Lung microvascular endothelial cell (primary cell): ENCODE measurements at regions not wholly inside any gene's neighbourhood (a gene's known extent, or its start where the extent isn't known, plus 50 kb on each side); places are given as distances from the start of the nearest gene placed in this dataset.

Source experiments
- DNase-seq, 2 donors: peaks; one replicate each; pipeline versions ENCODE4 v3.0.0 to v3.0.0-alpha.2; 2010; ENCODE audit warnings: low read depth in 2 of 2

GRCh38 chr4:111847296-111848008 is 297.8 kb upstream of the FAM241A start:
- peak in 1 of 2 donors; percentile 4 for DNase-seq

GRCh38 chr4:111849746-111850284 is 295.4 kb upstream of the FAM241A start:
- DNase-seq: no peak

GRCh38 chr4:111854494-111855087 is 290.7 kb upstream of the FAM241A start:
- DNase-seq: peak; percentile 40 to 48

GRCh38 chr4:111855308-111855707 is 289.9 kb upstream of the FAM241A start:
- DNase-seq: no peak

- DNase-seq: no peak
These were observed 281.2 kb upstream of the FAM241A start for GRCh38 chr4:111864066-111864465.

- DNase-seq: no peak
These were observed 275.9 kb upstream of the FAM241A start for GRCh38 chr4:111869339-111869738.

GRCh38 chr4:111871802-111872201 is 273.5 kb upstream of the FAM241A start:
- DNase-seq: no peak

GRCh38 chr4:111873801-111874200 is 271.5 kb upstream of the FAM241A start:
- no peak for DNase-seq

GRCh38 chr4:111879539-111879938 is 265.7 kb upstream of the FAM241A start:
- no peak for DNase-seq

- DNase-seq: no peak
These were observed 265.1 kb upstream of the FAM241A start for GRCh38 chr4:111880116-111880515.

- DNase-seq: no peak
These were observed 261.7 kb upstream of the FAM241A start for GRCh38 chr4:111883557-111883999.

GRCh38 chr4:111890412-111890811 is 254.8 kb upstream of the FAM241A start:
- no peak for DNase-seq

- no peak for DNase-seq
These were observed 239.7 kb upstream of the FAM241A start for GRCh38 chr4:111905511-111905910.

GRCh38 chr4:111919639-111920038 is 225.6 kb upstream of the FAM241A start:
- DNase-seq: no peak

GRCh38 chr4:111921714-111922113 is 223.5 kb upstream of the FAM241A start:
- no peak for DNase-seq

- no peak for DNase-seq
These were observed 221.5 kb upstream of the FAM241A start for GRCh38 chr4:111923786-111924185.

- no peak for DNase-seq
These were observed 220.6 kb upstream of the FAM241A start for GRCh38 chr4:111924696-111925095.

- DNase-seq: no peak
These were observed 214.6 kb upstream of the FAM241A start for GRCh38 chr4:111930659-111931058.

- no peak for DNase-seq
These were observed 211.6 kb upstream of the FAM241A start for GRCh38 chr4:111933703-111934102.

- DNase-seq: no peak
These were observed 210.9 kb upstream of the FAM241A start for GRCh38 chr4:111934314-111934713.

- peak; percentile 4 to 26 for DNase-seq
These were observed 207.9 kb upstream of the FAM241A start for GRCh38 chr4:111937368-111937767.

- no peak for DNase-seq
These were observed 203.3 kb upstream of the FAM241A start for GRCh38 chr4:111941957-111942356.

GRCh38 chr4:111943796-111944203 is 201.5 kb upstream of the FAM241A start:
- DNase-seq: peak; percentile 19 to 64
